WTC11 (cell line): ENCODE measurements at regions not wholly inside any gene's neighbourhood (a gene's known extent, or its start where the extent isn't known, plus 50 kb on each side); places are given as distances from the start of the nearest gene placed in this dataset.

ENCODE experiments used
- ATF3 ChIP-seq: sonication (generic); formaldehyde crosslinking; conservative IDR thresholded peaks from 2 replicates; pipeline ENCODE4 v1.8.1; 2022; ENCODE audit warnings: mild to moderate bottlenecking, missing genetic modification reagents
- CTCF ChIP-seq: fragments of 200-600 bp; IDR thresholded peaks from 2 replicates; pipeline ENCODE4 v1.8.0; 2022; ENCODE audit warnings: antibody characterized with exemption
- ETV6 ChIP-seq: sonication (generic); formaldehyde crosslinking; IDR thresholded peaks from 2 replicates; pipeline ENCODE4 v1.8.1; 2022; ENCODE audit warnings: mild to moderate bottlenecking, missing genetic modification reagents
- HMGA2 ChIP-seq: fragments of 250-450 bp; sonication (Bioruptor Pico); IDR thresholded peaks from 2 replicates; pipeline ENCODE4 v1.4.0; 2021; ENCODE audit warnings: mild to moderate bottlenecking, moderate library complexity
- NR2C2 ChIP-seq: sonication (generic); formaldehyde crosslinking; IDR thresholded peaks from 2 replicates; pipeline ENCODE4 v1.8.0; 2022; ENCODE audit warnings: mild to moderate bottlenecking, missing genetic modification reagents
- RELA ChIP-seq: sonication (generic); formaldehyde crosslinking; IDR thresholded peaks from 2 replicates; pipeline ENCODE4 v1.8.1; 2022; ENCODE audit warnings: missing genetic modification reagents, mild to moderate bottlenecking, borderline replicate concordance
- SMAD3 ChIP-seq: sonication (generic); formaldehyde crosslinking; IDR thresholded peaks from 2 replicates; pipeline ENCODE4 v1.8.0; 2022; ENCODE audit warnings: missing genetic modification reagents, mild to moderate bottlenecking, borderline replicate concordance
- TEAD4 ChIP-seq: sonication (generic); formaldehyde crosslinking; IDR thresholded peaks from 2 replicates; pipeline ENCODE4 v1.8.0; 2022; ENCODE audit warnings: mild to moderate bottlenecking, missing genetic modification reagents
- USF2 ChIP-seq: sonication (generic); formaldehyde crosslinking; IDR thresholded peaks from 2 replicates; pipeline ENCODE4 v1.8.1; 2023; ENCODE audit warnings: mild to moderate bottlenecking, missing genetic modification reagents, moderate library complexity

GRCh38 chr12:91441993-91442952 lies 259.7 kb upstream of the DCN start:
- TF ChIP-seq RELA (CRISPR knock-in tag) (no peak), USF2 (CRISPR knock-in tag) (no peak), HMGA2 (CRISPR knock-in tag) (no peak), ATF3 (no peak), ETV6 (CRISPR knock-in tag) (no peak), TEAD4 (CRISPR knock-in tag) (no peak), CTCF (no peak), SMAD3 (no peak), NR2C2 (CRISPR knock-in tag) (no peak)
